NCI-H69 (cell line): ENCODE measurements at regions not wholly inside any gene's neighbourhood (a gene's known extent, or its start where the extent isn't known, plus 50 kb on each side); places are given as distances from the start of the nearest gene placed in this dataset.

Experiments
- DNase-seq: peaks from one replicate; lab custom pipeline; 2025; lab: John Stamatoyannopoulos, UW

GRCh38 chr17:52389632-52390031, 231.1 kb upstream of the CA10 start:
- DNase-seq: no peak

GRCh38 chr17:52388941-52389340, 230.4 kb upstream of the CA10 start:
- DNase-seq: no peak

GRCh38 chr17:52384695-52385094, 226.2 kb upstream of the CA10 start:
- peak; percentile 40 for DNase-seq

- DNase-seq: peak; percentile 87
These were observed 225.1 kb upstream of the CA10 start for GRCh38 chr17:52383493-52384100.

- DNase-seq: no peak
These were observed 220.3 kb upstream of the CA10 start for GRCh38 chr17:52378860-52379259.

GRCh38 chr17:52376137-52376536, 217.6 kb upstream of the CA10 start:
- no peak for DNase-seq

- no peak for DNase-seq
These were observed 210.4 kb upstream of the CA10 start for GRCh38 chr17:52368886-52369285.

- DNase-seq: no peak
These were observed 199.3 kb upstream of the CA10 start for GRCh38 chr17:52357854-52358253.

- no peak for DNase-seq
These were observed 178.3 kb upstream of the CA10 start for GRCh38 chr17:52336796-52337195.

- no peak for DNase-seq
These were observed 147.8 kb upstream of the CA10 start for GRCh38 chr17:52306314-52306713.

- no peak for DNase-seq
These were observed 140.4 kb upstream of the CA10 start for GRCh38 chr17:52298881-52299280.

GRCh38 chr17:52297230-52298010, 138.9 kb upstream of the CA10 start:
- DNase-seq: no peak

GRCh38 chr17:52294301-52294700, 135.8 kb upstream of the CA10 start:
- no peak for DNase-seq

- no peak for DNase-seq
These were observed 129.1 kb upstream of the CA10 start for GRCh38 chr17:52287611-52288010.

GRCh38 chr17:52283872-52284271, 125.4 kb upstream of the CA10 start:
- no peak for DNase-seq

- DNase-seq: no peak
These were observed 118.0 kb upstream of the CA10 start for GRCh38 chr17:52276381-52277008.

GRCh38 chr17:52271781-52272180, 113.3 kb upstream of the CA10 start:
- no peak for DNase-seq

GRCh38 chr17:52255347-52255746, 96.8 kb upstream of the CA10 start:
- DNase-seq: no peak

- no peak for DNase-seq
These were observed 86.2 kb upstream of the CA10 start for GRCh38 chr17:52244689-52245088.

- no peak for DNase-seq
These were observed 83.8 kb upstream of the CA10 start for GRCh38 chr17:52242268-52242667.

GRCh38 chr17:52237151-52237550, 78.6 kb upstream of the CA10 start:
- DNase-seq: no peak

GRCh38 chr17:52235516-52235915, 77.0 kb upstream of the CA10 start:
- no peak for DNase-seq

GRCh38 chr17:52233632-52234031, 75.1 kb upstream of the CA10 start:
- no peak for DNase-seq
